BLaER1 treated with 17β-estradiol and CSF1 and Interleukin-3, amounts not matched to agents 10 nM and 100 nM (cell line): ENCODE measurements at regions not wholly inside any gene's neighbourhood (a gene's known extent, or its start where the extent isn't known, plus 50 kb on each side); places are given as distances from the start of the nearest gene placed in this dataset.
A peak's percentile ranks its signal among the peaks of the same experiment; 100 is the strongest.
"Not testable (repeated sequence)": the region's sequence is repeated elsewhere in the genome, so short reads cannot be mapped to it uniquely, and the experiment has no call there.

Source experiments
- H3K27ac ChIP-seq, 11 experiments: shearing (Covaris generic); formaldehyde crosslinking; 2 replicates each; pipeline ENCODE4 v1.8.1; 2022
- H3K27me3 ChIP-seq, 11 experiments: shearing (Covaris generic); formaldehyde crosslinking; 2 replicates each; pipeline ENCODE4 v1.8.1; 2022
- H3K36me3 ChIP-seq, 11 experiments: shearing (Covaris generic); formaldehyde crosslinking; 2 replicates each; pipeline ENCODE4 v1.8.1; 2022
- H3K4me1 ChIP-seq, 10 experiments: shearing (Covaris generic); formaldehyde crosslinking; 2 replicates each; pipeline ENCODE4 v1.8.1; 2022
- H3K4me2 ChIP-seq, 11 experiments: shearing (Covaris generic); formaldehyde crosslinking; 2 replicates each; pipeline ENCODE4 v1.8.1; 2022
- H3K4me3 ChIP-seq, 10 experiments: shearing (Covaris generic); formaldehyde crosslinking; 2 replicates each; pipeline ENCODE4 v1.8.1; 2022
- H3K9ac ChIP-seq, 11 experiments: shearing (Covaris generic); formaldehyde crosslinking; 2 replicates each; pipeline ENCODE4 v1.8.1; 2022
- H3K9me3 ChIP-seq, 11 experiments: shearing (Covaris generic); formaldehyde crosslinking; replicated peaks in 1 of 11; 2 replicates each; pipeline ENCODE4 v1.8.1; 2022
- H4K20me1 ChIP-seq, 11 experiments: shearing (Covaris generic); formaldehyde crosslinking; 2 replicates each; pipeline ENCODE4 v1.8.1; 2022
- Cebpa-rat ChIP-seq, 11 experiments: shearing (Covaris generic); IDR thresholded peaks; 2 replicates each; pipeline ENCODE4 v1.8.1; 2022

DNA sequence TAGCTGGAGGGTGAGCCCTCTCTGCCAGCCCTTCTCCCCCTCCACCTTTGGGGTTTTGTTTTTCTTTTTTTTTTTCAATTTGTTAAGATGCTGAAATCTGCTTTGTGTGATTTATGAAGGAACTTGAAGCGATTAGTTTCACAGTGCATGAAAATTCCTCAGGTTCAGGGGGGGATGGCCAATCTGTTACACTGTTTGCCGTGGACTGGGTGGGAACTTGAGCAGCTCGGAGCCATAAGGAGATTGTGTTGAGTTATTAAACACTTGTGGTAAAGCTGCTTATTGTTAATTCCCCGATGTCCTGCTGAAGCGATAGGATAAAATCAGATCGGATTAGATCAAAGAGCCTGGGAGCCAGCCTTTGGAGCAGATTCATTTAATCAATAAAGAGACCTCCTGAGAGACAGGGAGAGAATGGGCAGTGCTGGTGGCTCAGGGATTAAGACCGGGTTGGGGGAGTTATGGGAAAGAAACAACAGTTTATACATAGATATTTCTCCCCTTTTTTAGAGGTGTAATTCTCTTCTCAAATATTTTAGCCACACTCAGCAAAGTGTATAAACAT is 105.8 kb upstream of the SPATA31D4 start:
- Histone ChIP-seq H3K27me3 (no peaks in the 10 kb centered on the region), H3K9me3 (no peaks in the 10 kb centered on the region), H4K20me1 (no peaks in the 10 kb centered on the region), H3K4me2 (no peak overlapping the region), H3K27ac (no peak overlapping the region), H3K9ac (no peak overlapping the region), H3K4me3 (no peak overlapping the region), H3K4me1 (no peaks in the 10 kb centered on the region), H3K36me3 (no peaks in the 10 kb centered on the region)
- no peak for TF ChIP-seq Cebpa-rat (IDR thresholded peaks at IDR 0.05)

DNA sequence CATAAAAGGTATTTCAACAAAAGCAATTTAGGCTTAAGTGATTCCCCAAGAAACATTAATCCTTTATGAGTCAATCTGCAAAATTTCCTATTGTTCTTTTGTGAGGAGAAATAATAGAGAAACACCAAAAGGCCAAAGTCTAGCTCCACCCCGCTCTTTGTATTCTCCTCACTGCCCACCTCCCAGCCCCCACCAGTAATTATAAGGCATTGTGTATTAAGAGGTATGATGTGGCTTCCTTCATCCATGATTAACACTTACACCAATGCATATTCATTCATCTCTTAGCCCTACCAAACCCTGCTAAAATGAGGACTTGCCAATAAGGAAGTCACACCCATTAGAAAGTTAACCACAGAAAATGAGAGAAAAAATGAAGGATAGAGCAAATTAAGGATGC is 105.3 kb upstream of the SPATA31D4 start:
- no peaks in the 10 kb centered on the region for H3K27me3 ChIP-seq
- no peaks in the 10 kb centered on the region for H4K20me1 ChIP-seq
- no peaks in the 10 kb centered on the region for H3K36me3 ChIP-seq
- H3K4me2 ChIP-seq = no peak overlapping the region
- peaks cover 0 to 5% (median 2%) of the 10 kb centered on the region in 10 experiments; a peak in 8 of 20 replicates for H3K4me1 ChIP-seq
- H3K4me3 ChIP-seq = no peak overlapping the region
- no peak overlapping the region for H3K27ac ChIP-seq
- no peaks in the 10 kb centered on the region for H3K9me3 ChIP-seq
- no peak for TF ChIP-seq Cebpa-rat (IDR thresholded peaks at IDR 0.05)
- no peak overlapping the region for H3K9ac ChIP-seq

DNA sequence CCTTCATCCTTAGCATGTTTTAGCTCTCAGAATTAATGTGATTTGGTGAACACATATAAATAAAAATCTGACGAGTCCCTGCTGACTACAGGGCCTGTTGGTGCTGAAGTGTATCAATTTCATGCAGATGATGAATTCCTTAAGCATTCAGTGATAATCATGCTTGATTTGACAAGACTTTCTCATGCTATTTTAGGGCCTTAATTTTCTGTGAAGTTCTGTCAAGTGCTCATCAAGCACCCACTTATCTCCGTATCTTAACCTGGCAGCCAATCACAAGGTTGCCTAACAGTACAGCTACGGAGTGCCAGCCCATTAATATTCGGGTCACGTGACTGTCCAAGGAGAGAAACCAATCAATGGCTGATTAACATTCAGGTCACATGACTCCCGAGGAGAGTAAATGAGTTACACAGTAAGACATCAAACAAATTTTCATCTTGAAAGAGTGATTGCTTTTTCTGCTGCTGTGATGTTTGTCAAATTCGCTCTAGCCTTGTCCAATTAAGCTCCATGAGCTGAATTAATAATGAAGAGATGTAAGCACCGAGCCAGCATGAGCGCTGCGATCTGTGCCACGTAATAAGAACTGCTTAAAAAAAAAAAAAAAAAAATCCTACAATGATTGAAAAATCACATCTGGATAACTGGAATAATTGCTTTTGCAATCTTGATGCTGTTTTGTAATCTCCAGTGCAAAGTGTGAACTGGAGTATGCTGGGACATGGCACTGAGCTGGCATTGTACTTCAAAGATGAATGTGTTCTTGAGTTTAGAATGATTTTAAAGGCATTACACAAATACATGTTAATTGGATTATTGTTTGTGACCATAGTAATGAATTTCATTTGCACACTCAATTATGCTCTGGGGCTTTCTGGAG is 104.3 kb upstream of the SPATA31D4 start:
- H3K4me3 ChIP-seq = no peak overlapping the region
- H3K36me3 ChIP-seq = no peaks in the 10 kb centered on the region
- no peak overlapping the region for H3K27ac ChIP-seq
- H3K4me2 ChIP-seq = no peak overlapping the region
- H3K27me3 ChIP-seq = no peaks in the 10 kb centered on the region
- no peaks in the 10 kb centered on the region for H3K9me3 ChIP-seq
- peaks cover 0 to 12% (median 6%) of the 10 kb centered on the region in 10 experiments; a peak in 8 of 20 replicates for H3K4me1 ChIP-seq
- H4K20me1 ChIP-seq = no peaks in the 10 kb centered on the region
- no peak overlapping the region for H3K9ac ChIP-seq
- no peak for TF ChIP-seq Cebpa-rat (IDR thresholded peaks at IDR 0.05)

GRCh38 chr9:81824802-81825730 is 103.2 kb upstream of the SPATA31D4 start:
- H3K4me2 ChIP-seq = no peak overlapping the region
- no peak overlapping the region for H3K9ac ChIP-seq
- no peaks in the 10 kb centered on the region for H3K27me3 ChIP-seq
- H3K36me3 ChIP-seq = no peaks in the 10 kb centered on the region
- H3K4me3 ChIP-seq = no peak overlapping the region
- peaks cover 0 to 12% (median 6%) of the 10 kb centered on the region in 10 experiments; a peak in 8 of 20 replicates for H3K4me1 ChIP-seq
- H3K9me3 ChIP-seq = no peaks in the 10 kb centered on the region
- H4K20me1 ChIP-seq = no peaks in the 10 kb centered on the region
- no peak for TF ChIP-seq Cebpa-rat (IDR thresholded peaks at IDR 0.05)
- H3K27ac ChIP-seq = no peak overlapping the region

GRCh38 chr9:81825846-81826516 is 102.2 kb upstream of the SPATA31D4 start:
- no peak overlapping the region for H3K27ac ChIP-seq
- no peak overlapping the region for H3K9ac ChIP-seq
- H3K4me3 ChIP-seq = no peak overlapping the region
- TF ChIP-seq Cebpa-rat (IDR thresholded peaks at IDR 0.05) = no peak
- no peaks in the 10 kb centered on the region for H3K27me3 ChIP-seq
- no peaks in the 10 kb centered on the region for H4K20me1 ChIP-seq
- H3K4me2 ChIP-seq = no peak overlapping the region
- H3K4me1 ChIP-seq = peaks cover 0 to 12% (median 6%) of the 10 kb centered on the region in 10 experiments; a peak in 8 of 20 replicates
- no peaks in the 10 kb centered on the region for H3K9me3 ChIP-seq
- no peaks in the 10 kb centered on the region for H3K36me3 ChIP-seq

DNA sequence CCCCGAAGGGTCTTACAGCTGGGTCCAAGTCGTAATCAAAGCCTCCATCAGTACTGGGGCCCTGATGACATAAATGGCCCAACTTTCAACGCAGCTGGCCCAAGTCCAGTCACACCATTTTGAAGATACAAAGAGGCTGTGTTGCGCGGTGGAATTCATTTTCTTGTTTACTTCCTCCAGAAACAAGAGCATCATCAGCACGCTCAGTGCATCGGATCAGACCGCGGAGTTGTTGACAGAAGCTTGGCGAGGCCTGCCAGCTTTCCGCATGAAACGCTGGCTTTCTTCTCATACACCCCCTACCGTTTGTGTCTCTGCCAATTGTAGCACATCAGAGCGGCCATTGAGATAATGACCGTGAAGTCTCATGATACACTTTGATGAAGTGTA is 101.7 kb upstream of the SPATA31D4 start:
- no peaks in the 10 kb centered on the region for H3K9me3 ChIP-seq
- peaks cover 0 to 12% (median 6%) of the 10 kb centered on the region in 10 experiments; a peak in 8 of 20 replicates for H3K4me1 ChIP-seq
- no peaks in the 10 kb centered on the region for H4K20me1 ChIP-seq
- H3K27me3 ChIP-seq = no peaks in the 10 kb centered on the region
- H3K9ac ChIP-seq = no peak overlapping the region
- no peaks in the 10 kb centered on the region for H3K36me3 ChIP-seq
- H3K4me2 ChIP-seq = no peak overlapping the region
- no peak overlapping the region for H3K4me3 ChIP-seq
- no peak overlapping the region for H3K27ac ChIP-seq
- TF ChIP-seq Cebpa-rat (IDR thresholded peaks at IDR 0.05) = no peak

DNA sequence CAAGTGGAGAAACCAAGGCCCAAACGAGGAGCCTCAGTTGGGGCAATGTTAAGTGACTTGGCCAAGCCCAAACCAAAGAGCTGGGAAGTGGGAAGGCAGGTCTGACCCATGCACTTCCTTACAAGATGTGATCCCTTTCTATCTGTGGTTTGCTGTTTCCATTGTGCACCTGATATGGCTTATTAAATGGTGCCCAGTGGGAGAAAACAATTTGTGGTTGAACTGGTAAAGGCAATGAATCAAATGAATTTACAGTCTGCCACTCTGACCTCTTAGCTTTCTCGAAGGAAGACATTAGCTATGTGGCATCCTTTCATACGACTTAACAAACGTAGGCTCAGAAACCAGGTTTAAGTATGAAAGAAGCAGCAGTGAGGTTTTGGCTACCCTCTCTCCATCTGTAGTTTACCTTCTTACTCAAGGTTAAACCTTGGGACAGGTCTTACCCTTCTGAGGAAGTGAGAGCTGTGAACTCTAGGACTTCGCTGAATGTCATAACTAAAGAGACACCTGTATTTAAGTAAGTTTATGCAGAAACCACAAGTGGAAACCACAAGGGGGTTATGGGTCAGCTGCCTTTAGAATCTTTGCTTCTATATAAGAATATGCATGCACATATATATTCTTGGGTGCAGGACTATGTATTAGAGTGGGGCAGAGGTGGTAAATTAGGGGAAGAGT is 100.5 kb upstream of the SPATA31D4 start:
- Histone ChIP-seq H3K9me3 (no peaks in the 10 kb centered on the region), H4K20me1 (no peaks in the 10 kb centered on the region), H3K4me2 (peak overlapping the region in 6 of 11 experiments; percentile 8 to 38 (median 20); a peak in 7 of 22 replicates), H3K27ac (no peak overlapping the region), H3K4me1 (peaks cover 0 to 12% (median 6%) of the 10 kb centered on the region in 10 experiments; a peak in 8 of 20 replicates), H3K27me3 (no peaks in the 10 kb centered on the region), H3K4me3 (no peak overlapping the region), H3K9ac (no peak overlapping the region), H3K36me3 (no peaks in the 10 kb centered on the region)
- TF ChIP-seq Cebpa-rat (IDR thresholded peaks at IDR 0.05) = no peak

DNA sequence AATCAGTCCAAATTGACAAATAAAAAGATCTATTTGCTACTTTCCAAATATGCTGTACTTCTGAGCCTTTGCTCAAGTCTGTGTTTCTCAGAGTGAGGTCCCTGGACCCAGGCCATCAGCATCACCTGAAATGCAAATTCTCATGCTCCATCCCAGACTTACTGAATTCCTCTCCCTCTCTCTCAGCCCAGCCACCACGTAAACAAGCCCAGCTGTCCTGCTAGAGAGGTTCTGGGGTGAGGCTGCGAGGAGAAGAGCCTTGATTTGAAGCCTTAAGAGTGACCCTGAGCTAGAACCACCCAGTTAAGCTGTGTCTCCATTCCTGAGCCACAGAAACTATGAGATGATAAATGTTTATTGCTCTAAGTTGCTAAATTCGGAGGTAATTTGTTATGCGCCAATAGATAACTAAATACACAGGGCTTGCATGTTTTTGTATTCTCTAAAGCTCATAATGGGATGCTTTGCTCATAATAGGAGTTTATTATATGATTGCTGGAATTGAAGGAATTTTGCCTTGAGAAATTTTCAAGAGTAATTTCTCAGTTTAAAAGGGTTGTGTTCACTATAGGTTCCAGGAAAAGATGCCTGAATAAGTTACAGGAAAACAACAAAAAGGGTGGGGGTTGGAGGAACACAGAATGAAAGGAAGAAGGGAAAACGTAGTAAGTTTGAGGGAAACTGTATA is 98.9 kb upstream of the SPATA31D4 start:
- no peaks in the 10 kb centered on the region for H3K36me3 ChIP-seq
- no peaks in the 10 kb centered on the region for H3K9me3 ChIP-seq
- H3K4me1 ChIP-seq = peaks cover 0 to 12% (median 6%) of the 10 kb centered on the region in 10 experiments; a peak in 8 of 20 replicates
- no peak overlapping the region for H3K4me2 ChIP-seq
- H3K9ac ChIP-seq = no peak overlapping the region
- H3K27ac ChIP-seq = no peak overlapping the region
- no peak for TF ChIP-seq Cebpa-rat (IDR thresholded peaks at IDR 0.05)
- no peaks in the 10 kb centered on the region for H3K27me3 ChIP-seq
- no peaks in the 10 kb centered on the region for H4K20me1 ChIP-seq
- H3K4me3 ChIP-seq = no peak overlapping the region

DNA sequence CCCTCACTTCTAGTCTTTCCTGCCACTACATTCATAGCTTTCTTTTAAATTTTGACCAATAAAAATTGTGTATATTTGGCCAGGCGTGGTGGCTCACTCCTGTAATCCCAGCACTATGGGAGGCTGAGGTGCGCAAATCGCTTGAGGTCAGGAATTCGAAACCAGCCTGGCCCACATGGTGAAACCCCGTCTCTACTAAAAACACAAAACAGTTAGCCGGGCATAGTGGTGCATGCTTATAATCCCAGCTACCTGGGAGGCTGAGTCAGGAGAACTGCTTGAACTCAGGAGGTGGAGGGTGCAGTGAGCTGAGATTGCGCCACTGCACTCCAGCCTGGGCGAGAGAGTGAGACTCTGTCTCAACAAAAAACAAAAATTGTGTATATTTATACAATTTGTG is 97.8 kb upstream of the SPATA31D4 start:
- not testable (repeated sequence) for H3K36me3 ChIP-seq, H3K27ac ChIP-seq, H3K9ac ChIP-seq, H3K9me3 ChIP-seq, H3K27me3 ChIP-seq, H3K4me2 ChIP-seq, H4K20me1 ChIP-seq, H3K4me3 ChIP-seq
- H3K4me1 ChIP-seq = peaks cover 0 to 12% (median 6%) of the 10 kb centered on the region in 10 experiments; a peak in 8 of 20 replicates
